K562 (cell line): ENCODE measurements at regions not wholly inside any gene's neighbourhood (a gene's known extent, or its start where the extent isn't known, plus 50 kb on each side); places are given as distances from the start of the nearest gene placed in this dataset.

ENCODE experiments used
- ATAC-seq: fragments of 200-7000 bp; cut with Tn5 transposase; 3 replicates; pipeline ENCODE4 v1.9.1; 2020; ENCODE audit warnings: moderate library complexity
- BruUV-seq: library from RNA; stranded (reverse); fragments of 400-500 nt; replicated peaks from 2 replicates; lab custom pipeline; 2021; lab: Mats Ljungman, UMichigan
- CTCF ChIA-PET: fragments of 300-600 bp; formaldehyde crosslinking; extraction: SDS; loops from one replicate; lab custom pipeline; 2021; ENCODE audit warnings: low intra/inter-chr PET ratio; lab: Yijun Ruan, JAX
- POLR2A ChIA-PET: fragments of 300-600, 350-650 bp; sonication (Branson Sonifier 250); formaldehyde crosslinking; extraction: SDS; loops from one replicate; lab custom pipeline; 2021; ENCODE audit warnings: antibody characterized with exemption, inconsistent platforms; lab: Yijun Ruan, JAX
- DNase-seq, 4 experiments: peaks; one replicate each; pipeline versions ENCODE4 v3.0.0 to v3.0.0-alpha.2; 2011 to 2018; ENCODE audit warnings: low spot score in 3 of 4, mixed read lengths in 3 of 4; ENCODE audit errors: extremely low read depth in 1 of 4
- FAIRE-seq: peaks from 2 replicates; lab custom pipeline; 2011; peaks lifted over from hg19 to GRCh38; lab: Jason Lieb, UNC
- H2AFZ ChIP-seq: 2 replicates; pipeline ENCODE4 v1.6.0; 2011; ENCODE audit warnings: low read depth, low read length, control low read depth, inconsistent platforms
- H3K27ac ChIP-seq: fragments of 200-600 bp; 3 replicates; pipeline ENCODE4 v1.8.0; 2011; ENCODE audit warnings: low read depth, mild to moderate bottlenecking, control low read depth, inconsistent platforms, low read length, moderate library complexity, mixed read lengths; ENCODE audit errors: extremely low read depth
- H3K27me3 ChIP-seq, 2 experiments: fragments of 300-600 bp in 1 of 2; 2 replicates in 1 of 2; 3 replicates in 1 of 2; pipeline versions ENCODE4 v1.6.0 to v1.8.0; 2011; ENCODE audit warnings: inconsistent platforms in 2 of 2, low read length in 2 of 2, mild to moderate bottlenecking in 1 of 2, mixed read lengths in 1 of 2, moderate library complexity in 1 of 2; ENCODE audit not compliant: control insufficient read depth in 2 of 2, insufficient read depth in 2 of 2
- H3K36me3 ChIP-seq: fragments of 300-600 bp; 3 replicates; pipeline ENCODE4 v1.8.0; 2011; ENCODE audit warnings: mild to moderate bottlenecking, low read length, inconsistent platforms; ENCODE audit not compliant: control insufficient read depth, insufficient read depth
- H3K4me1 ChIP-seq, 2 experiments: fragments of 200-600 bp in 1 of 2; replicated peaks in 1 of 2; 2 replicates in 1 of 2; 3 replicates in 1 of 2; pipeline versions ENCODE4 v1.5.1 to v1.8.0; 2011; ENCODE audit warnings: inconsistent platforms in 2 of 2, low read length in 2 of 2, mild to moderate bottlenecking in 1 of 2, mixed read lengths in 1 of 2, moderate library complexity in 1 of 2; ENCODE audit not compliant: control insufficient read depth in 2 of 2, insufficient read depth in 2 of 2
- H3K4me2 ChIP-seq: 2 replicates; pipeline ENCODE4 v1.6.1; 2011; ENCODE audit warnings: low read length, control low read depth, inconsistent platforms, mixed read lengths; ENCODE audit not compliant: insufficient read depth
- H3K4me3 ChIP-seq: fragments of 200-600 bp; sonication (generic), shearing (Covaris generic); 2 replicates; pipeline ENCODE4 v1.5.1; 2016; ENCODE audit warnings: control low read depth, inconsistent platforms
- H3K79me2 ChIP-seq: fragments of 200-600 bp; 3 replicates; pipeline ENCODE4 v1.8.0; 2011; ENCODE audit warnings: low read length, inconsistent platforms; ENCODE audit not compliant: control insufficient read depth, insufficient read depth
- H3K9ac ChIP-seq, 2 experiments: 2 replicates each; pipeline versions ENCODE4 v1.6.0 to v1.6.1; 2011; ENCODE audit warnings: low read depth in 2 of 2, low read length in 2 of 2, control low read depth in 1 of 2, inconsistent platforms in 1 of 2, mild to moderate bottlenecking in 1 of 2, mixed read lengths in 1 of 2; ENCODE audit not compliant: insufficient read depth in 1 of 2
- H3K9me1 ChIP-seq: one replicate; pipeline ENCODE4 v1.6.0; 2011; ENCODE audit warnings: inconsistent platforms, mild to moderate bottlenecking, low read length, moderate library complexity; ENCODE audit not compliant: control insufficient read depth, insufficient read depth
- H3K9me3 ChIP-seq: replicated peaks from 2 replicates; pipeline ENCODE4 v1.5.1; 2011; ENCODE audit warnings: low read depth, low read length, inconsistent platforms; ENCODE audit not compliant: control insufficient read depth, insufficient read depth
- H4K20me1 ChIP-seq: replicated peaks from 2 replicates; pipeline ENCODE4 v1.6.1; 2011; ENCODE audit warnings: low read length, inconsistent platforms, mixed read lengths; ENCODE audit not compliant: control insufficient read depth, insufficient read depth
- BRF1 ChIP-seq: IDR thresholded peaks from 3 replicates; pipeline ENCODE4 v1.6.1; 2011; ENCODE audit warnings: borderline replicate concordance, mild to moderate bottlenecking; ENCODE audit not compliant: insufficient read length; ENCODE audit errors: extremely low read depth
- CEBPB ChIP-seq: fragments of 450-650 bp; IDR thresholded peaks from 2 replicates; pipeline ENCODE4 v1.6.1; 2016; ENCODE audit warnings: missing genetic modification characterization, missing compliant biosample characterization
- E2F3 ChIP-seq: fragments of 250-450 bp; sonication (Bioruptor Pico); IDR thresholded peaks from 2 replicates; pipeline ENCODE4 v1.4.0; 2020; ENCODE audit warnings: mild to moderate bottlenecking
- KAT2B ChIP-seq: IDR thresholded peaks from one replicate; pipeline ENCODE4 v1.6.1; 2012; ENCODE audit warnings: low read depth, mild to moderate bottlenecking, control low read depth, inconsistent platforms, low read length, moderate library complexity
- NCOR1 ChIP-seq: fragments of 450-650 bp; IDR thresholded peaks from 2 replicates; pipeline ENCODE4 v1.6.1; 2016; ENCODE audit warnings: mild to moderate bottlenecking, moderate library complexity
- PHF21A ChIP-seq: fragments of 450-650 bp; IDR thresholded peaks from 2 replicates; pipeline ENCODE4 v1.6.1; 2017; ENCODE audit warnings: low read depth, borderline replicate concordance
- RREB1 ChIP-seq: fragments of 250-450 bp; sonication (Bioruptor Pico); IDR thresholded peaks from 2 replicates; pipeline ENCODE4 v1.4.0; 2020
- SRSF3 ChIP-seq: fragments of 200-400 bp; formaldehyde crosslinking; IDR thresholded peaks from 2 replicates; pipeline ENCODE4 v1.6.1; 2016; ENCODE audit warnings: mild to moderate bottlenecking, low read length, moderate library complexity; ENCODE audit not compliant: insufficient read depth
- STAG1 ChIP-seq: sonication (generic); formaldehyde crosslinking; IDR thresholded peaks from 2 replicates; pipeline ENCODE4 v1.5.0; 2020; ENCODE audit warnings: missing genetic modification reagents, borderline replicate concordance
- THRB ChIP-seq: fragments of 450-650 bp; formaldehyde crosslinking; conservative IDR thresholded peaks from 2 replicates; pipeline ENCODE4 v1.4.0; 2022; ENCODE audit warnings: mild to moderate bottlenecking, missing genetic modification characterization
- ZC3H11A ChIP-seq: IDR thresholded peaks from 2 replicates; pipeline ENCODE4 v1.6.1; 2012; ENCODE audit warnings: low read depth, low read length, improper control_type of control experiment
- ZNF277 ChIP-seq: fragments of 250-450 bp; sonication (Bioruptor Pico); IDR thresholded peaks from 2 replicates; pipeline ENCODE4 v1.8.0; 2022; ENCODE audit warnings: inconsistent platforms, mild to moderate bottlenecking, moderate library complexity, borderline replicate concordance
- WGBS: fragments of 100-300 bp; shearing (Covaris generic); methylation state at CpG from one replicate; pipeline ENCODE4 v1.1.6; 2016; ENCODE audit warnings: low coverage, mixed read lengths; ENCODE audit not compliant: insufficient coverage; ENCODE audit errors: missing lambda C conversion rate; 5-methylcytosine and 5-hydroxymethylcytosine counted together
- in situ Hi-C: fragments of 300-500 bp; cut with MboI; formaldehyde crosslinking; loops from 4 replicates; pipeline ENCODE4 v1.15.0; 2018; ENCODE audit warnings: inconsistent platforms, mixed read lengths
- intact Hi-C: fragments of 100-400 bp; cut with micrococcal nuclease; formaldehyde crosslinking; loops from 2 replicates; pipeline ENCODE4 v1.14.2; 2022

- no peak for ATAC-seq
- no peak overlapping the region for H3K9ac ChIP-seq
- TF ChIP-seq E2F3 (CRISPR knock-in tag): no peak
- TF ChIP-seq ZC3H11A: no peak
- TF ChIP-seq KAT2B: no peak
- TF ChIP-seq PHF21A: no peak
- no peak for TF ChIP-seq CEBPB
- TF ChIP-seq BRF1: no peak
- TF ChIP-seq NCOR1: no peak
- TF ChIP-seq THRB (CRISPR knock-in tag): no peak
- no peak for TF ChIP-seq STAG1
- no peak for TF ChIP-seq ZNF277
- no peak for TF ChIP-seq SRSF3
- no peak for TF ChIP-seq RREB1
- TF ChIP-seq, all 486 proteins: peak for 0
- intact Hi-C loops: no loop called here
- 0% methylated on average over 1 of the region's 1 CpG for WGBS
- H3K4me3 ChIP-seq: no peak overlapping the region
- no peak overlapping the region for H3K27ac ChIP-seq
- H4K20me1 ChIP-seq: no peaks in the 10 kb centered on the region
- DNase-seq (no peak), FAIRE-seq (no peak)
- in situ Hi-C loops: no loop called here
- no peaks in the 10 kb centered on the region for H3K79me2 ChIP-seq
- ChIA-PET CTCF (no interaction called here), POLR2A (no interaction called here)
- no TSS peak for BruUV-seq
- H2AFZ ChIP-seq: no peak overlapping the region
- no peaks in the 10 kb centered on the region for H3K36me3 ChIP-seq
- H3K9me3 ChIP-seq: no peaks in the 10 kb centered on the region
- no peak overlapping the region for H3K4me2 ChIP-seq
- no peaks in the 10 kb centered on the region for H3K27me3 ChIP-seq
- H3K9me1 ChIP-seq: no peaks in the 10 kb centered on the region
- no peaks in the 10 kb centered on the region for H3K4me1 ChIP-seq
Measured at GRCh38 chr5:60101573-60101972, 208.0 kb upstream of the PDE4D start.
